CD14-positive monocyte (primary cell): ENCODE measurements at regions not wholly inside any gene's neighbourhood (a gene's known extent, or its start where the extent isn't known, plus 50 kb on each side); places are given as distances from the start of the nearest gene placed in this dataset.
A peak's percentile ranks its signal among the peaks of the same experiment; 100 is the strongest.

ENCODE experiments used
- DNase-seq, 3 donors: peaks; one replicate each; pipeline ENCODE4 v3.0.0-alpha.2; 2011 to 2022
- H2AFZ ChIP-seq: 2 replicates; pipeline ENCODE4 v1.6.0; 2012; ENCODE audit warnings: mild to moderate bottlenecking, low read depth, low read length, inconsistent platforms; ENCODE audit not compliant: insufficient read depth, poor library complexity, severe bottlenecking
- H3K27ac ChIP-seq, 2 donors: 1 replicate in 1 of 2; 2 replicates in 1 of 2; pipeline ENCODE4 v1.5.1; 2012 to 2013; ENCODE audit warnings: low read length in 2 of 2, control low read depth in 1 of 2, inconsistent platforms in 1 of 2, low read depth in 1 of 2, mild to moderate bottlenecking in 1 of 2
- H3K27me3 ChIP-seq, 2 donors: one replicate each; pipeline versions ENCODE4 v1.6.0 to v1.6.1; 2011 to 2013; ENCODE audit warnings: low read length in 2 of 2; ENCODE audit not compliant: control insufficient read depth in 2 of 2, insufficient read depth in 2 of 2
- H3K36me3 ChIP-seq, 2 donors: replicated peaks in 1 of 2; 1 replicate in 1 of 2; 2 replicates in 1 of 2; pipeline versions ENCODE4 v1.5.1 to v1.6.1; 2012 to 2013; ENCODE audit warnings: low read length in 2 of 2, control low read depth in 1 of 2, inconsistent platforms in 1 of 2, mild to moderate bottlenecking in 1 of 2; ENCODE audit not compliant: insufficient read depth in 2 of 2, control insufficient read depth in 1 of 2
- H3K4me1 ChIP-seq, 2 donors: 1 replicate in 1 of 2; 2 replicates in 1 of 2; pipeline versions ENCODE4 v1.5.1 to v1.6.1; 2012 to 2013; ENCODE audit warnings: low read length in 2 of 2, control low read depth in 1 of 2, inconsistent platforms in 1 of 2, mild to moderate bottlenecking in 1 of 2, moderate library complexity in 1 of 2; ENCODE audit not compliant: insufficient read depth in 2 of 2, control insufficient read depth in 1 of 2
- H3K4me2 ChIP-seq: replicated peaks from 2 replicates; pipeline ENCODE3; 2012; ENCODE audit warnings: low read length, moderate library complexity, mild to moderate bottlenecking; ENCODE audit not compliant: poor library complexity, severe bottlenecking; ENCODE audit errors: extremely low read depth
- H3K4me3 ChIP-seq, 3 experiments: fragments of 200-600 bp in 1 of 3; sonication (generic) in 1 of 3; replicated peaks in 1 of 3; 1 replicate in 2 of 3; 2 replicates in 1 of 3; pipeline ENCODE4 v1.5.1; 2011 to 2013; ENCODE audit warnings: low read length in 3 of 3, mild to moderate bottlenecking in 3 of 3, control low read depth in 2 of 3, low read depth in 2 of 3, inconsistent platforms in 1 of 3, moderate library complexity in 1 of 3
- H3K79me2 ChIP-seq: 2 replicates; pipeline ENCODE4 v1.6.0; 2012; ENCODE audit warnings: mild to moderate bottlenecking, control low read depth, inconsistent platforms, low read length, moderate library complexity; ENCODE audit not compliant: insufficient read depth
- H3K9ac ChIP-seq: 2 replicates; pipeline ENCODE4 v1.6.0; 2017; ENCODE audit warnings: low read length, mild to moderate bottlenecking; ENCODE audit not compliant: insufficient read depth, poor library complexity, severe bottlenecking
- H3K9me3 ChIP-seq, 2 donors: replicated peaks in 1 of 2; 1 replicate in 1 of 2; 2 replicates in 1 of 2; pipeline versions ENCODE4 v1.5.1 to v1.6.1; 2012 to 2013; ENCODE audit warnings: low read length in 2 of 2, control low read depth in 1 of 2; ENCODE audit not compliant: control insufficient read depth in 1 of 2, insufficient read depth in 1 of 2
- H4K20me1 ChIP-seq: 2 replicates; pipeline ENCODE4 v1.6.0; 2012; ENCODE audit warnings: mild to moderate bottlenecking, low read length, control low read depth, moderate library complexity; ENCODE audit not compliant: insufficient read depth
- H3K27ac Mint-ChIP-seq, 7 donors: one replicate each; pipeline ENCODE4 v1.8.0; 2020; ENCODE audit warnings: mild to moderate bottlenecking in 7 of 7, mixed read lengths in 7 of 7, moderate library complexity in 6 of 7, inconsistent platforms in 2 of 7
- H3K27me3 Mint-ChIP-seq, 3 donors: one replicate each; pipeline ENCODE4 v1.8.0; 2021 to 2022; ENCODE audit warnings: low read depth in 3 of 3, mild to moderate bottlenecking in 3 of 3, mixed read lengths in 3 of 3, moderate library complexity in 3 of 3, inconsistent platforms in 1 of 3
- H3K36me3 Mint-ChIP-seq, 2 donors: one replicate each; pipeline ENCODE4 v1.8.0; 2020; ENCODE audit warnings: mixed read lengths in 2 of 2, inconsistent platforms in 1 of 2, mild to moderate bottlenecking in 1 of 2
- H3K4me1 Mint-ChIP-seq: one replicate; pipeline ENCODE4 v1.8.0; 2020; ENCODE audit warnings: mild to moderate bottlenecking, mixed read lengths
- H3K4me3 Mint-ChIP-seq, 2 donors: one replicate each; pipeline ENCODE4 v1.8.0; 2020; ENCODE audit warnings: mild to moderate bottlenecking in 2 of 2, mixed read lengths in 2 of 2, moderate library complexity in 1 of 2
- H3K9me3 Mint-ChIP-seq, 7 donors: one replicate each; pipeline ENCODE4 v1.8.0; 2020 to 2022; ENCODE audit warnings: mixed read lengths in 7 of 7, mild to moderate bottlenecking in 6 of 7, moderate library complexity in 6 of 7, inconsistent platforms in 2 of 7
- WGBS: methylation state at CpG from one replicate; pipeline ENCODE4 v1.1.5; 2013; ENCODE audit warnings: missing lambda C conversion rate; ENCODE audit not compliant: insufficient coverage; 5-methylcytosine and 5-hydroxymethylcytosine counted together
- intact Hi-C, 2 donors: fragments of 100-400 bp; cut with micrococcal nuclease; formaldehyde crosslinking; loops; one replicate each; pipeline versions ENCODE4 v1.15.0 to v1.15.1; 2023
- TF ChIP-seq, protein P1 (sequence below): fragments of 200-600 bp; IDR thresholded peaks from one replicate; pipeline ENCODE4 v1.8.0; 2022; ENCODE audit warnings: antibody characterized with exemption, mild to moderate bottlenecking

DNA sequence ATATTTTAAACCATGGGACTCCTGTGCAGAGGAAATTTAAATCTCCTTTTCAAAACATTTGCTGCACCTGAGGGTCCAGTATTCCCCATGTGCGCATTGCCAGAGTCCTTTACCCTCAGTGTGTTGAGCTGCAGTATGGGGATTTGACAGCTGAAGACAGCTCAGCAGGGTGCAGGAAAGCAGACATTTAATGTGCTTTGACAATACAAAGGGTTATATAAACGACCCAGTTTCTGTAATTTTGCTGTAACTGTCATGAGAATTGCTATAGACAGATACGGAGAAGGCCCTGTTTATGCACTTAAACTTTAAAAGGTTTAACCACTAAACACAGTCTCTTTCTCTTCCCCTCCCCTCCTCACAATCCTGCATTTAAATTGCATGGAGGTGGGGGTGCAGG, 393.4 kb downstream of the MID1IP1 start:
- H3K9me3 Mint-ChIP-seq: peaks cover 0 to 2% (median 0%) of the 10 kb centered on the region in 7 donors
- no peaks in the 10 kb centered on the region for H3K36me3 Mint-ChIP-seq
- H3K27me3 ChIP-seq: peaks cover 0 to 3% of the 10 kb centered on the region in 2 donors
- TF ChIP-seq, protein P1, sequence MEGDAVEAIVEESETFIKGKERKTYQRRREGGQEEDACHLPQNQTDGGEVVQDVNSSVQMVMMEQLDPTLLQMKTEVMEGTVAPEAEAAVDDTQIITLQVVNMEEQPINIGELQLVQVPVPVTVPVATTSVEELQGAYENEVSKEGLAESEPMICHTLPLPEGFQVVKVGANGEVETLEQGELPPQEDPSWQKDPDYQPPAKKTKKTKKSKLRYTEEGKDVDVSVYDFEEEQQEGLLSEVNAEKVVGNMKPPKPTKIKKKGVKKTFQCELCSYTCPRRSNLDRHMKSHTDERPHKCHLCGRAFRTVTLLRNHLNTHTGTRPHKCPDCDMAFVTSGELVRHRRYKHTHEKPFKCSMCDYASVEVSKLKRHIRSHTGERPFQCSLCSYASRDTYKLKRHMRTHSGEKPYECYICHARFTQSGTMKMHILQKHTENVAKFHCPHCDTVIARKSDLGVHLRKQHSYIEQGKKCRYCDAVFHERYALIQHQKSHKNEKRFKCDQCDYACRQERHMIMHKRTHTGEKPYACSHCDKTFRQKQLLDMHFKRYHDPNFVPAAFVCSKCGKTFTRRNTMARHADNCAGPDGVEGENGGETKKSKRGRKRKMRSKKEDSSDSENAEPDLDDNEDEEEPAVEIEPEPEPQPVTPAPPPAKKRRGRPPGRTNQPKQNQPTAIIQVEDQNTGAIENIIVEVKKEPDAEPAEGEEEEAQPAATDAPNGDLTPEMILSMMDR: no peak
- H3K4me1 Mint-ChIP-seq: peaks cover 13% of the 10 kb centered on the region
- no peak overlapping the region for H3K4me3 ChIP-seq
- H3K9me3 ChIP-seq: no peaks in the 10 kb centered on the region
- no peak overlapping the region for H2AFZ ChIP-seq
- H3K4me1 ChIP-seq: peaks cover 8 to 12% of the 10 kb centered on the region in 2 donors
- no peaks in the 10 kb centered on the region for H4K20me1 ChIP-seq
- no peak overlapping the region for H3K4me2 ChIP-seq
- H3K4me3 Mint-ChIP-seq: no peak overlapping the region
- H3K9ac ChIP-seq: no peak overlapping the region
- H3K27me3 Mint-ChIP-seq: peaks cover 2 to 17% (median 2%) of the 10 kb centered on the region in 3 donors
- no peaks in the 10 kb centered on the region for H3K36me3 ChIP-seq
- no peak overlapping the region for H3K27ac Mint-ChIP-seq
- no peaks in the 10 kb centered on the region for H3K79me2 ChIP-seq
- no peak for DNase-seq
- no CpG with 5 or more reads among the region's 3 CpGs for WGBS
- H3K27ac ChIP-seq: no peak overlapping the region
- intact Hi-C loops: no loop called here

DNA sequence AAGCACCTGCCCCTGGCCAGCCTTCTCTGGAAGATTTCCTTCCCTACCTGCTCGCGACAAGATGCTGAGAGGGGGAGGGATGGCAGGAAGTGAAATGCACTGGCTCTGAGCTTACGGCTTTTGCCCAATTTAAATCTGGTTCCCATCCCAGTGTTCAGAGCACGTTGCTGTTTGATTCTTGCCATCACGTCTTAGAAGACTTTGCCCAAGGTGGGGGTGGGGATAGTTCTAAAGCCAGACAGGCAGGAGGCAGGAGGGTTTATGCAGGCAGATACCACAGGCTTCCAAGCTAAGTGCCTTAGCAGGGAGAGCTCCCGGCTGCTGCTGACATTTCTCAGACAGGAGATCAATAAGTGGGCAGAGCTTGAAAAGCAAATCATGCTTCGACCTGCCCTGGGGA, 393.9 kb downstream of the MID1IP1 start:
- H2AFZ ChIP-seq: no peak overlapping the region
- H3K4me3 Mint-ChIP-seq: no peak overlapping the region
- intact Hi-C loops: no loop called here

More for the DNA sequence above, 393.9 kb downstream of the MID1IP1 start:
- Mint-ChIP-seq H3K36me3 (no peaks in the 10 kb centered on the region), H3K27me3 (peaks cover 2 to 17% (median 2%) of the 10 kb centered on the region in 3 donors), H3K4me1 (peaks cover 13% of the 10 kb centered on the region), H3K9me3 (peaks cover 0 to 2% (median 0%) of the 10 kb centered on the region in 7 donors), H3K27ac (peak overlapping the region in 2 of 7 donors; percentile 37 to 67)
- no peaks in the 10 kb centered on the region for H3K79me2 ChIP-seq
- H3K27me3 ChIP-seq: peaks cover 0 to 3% of the 10 kb centered on the region in 2 donors
- H3K9me3 ChIP-seq: no peaks in the 10 kb centered on the region
- TF ChIP-seq, protein P1: no peak
- H4K20me1 ChIP-seq: no peaks in the 10 kb centered on the region
- DNase-seq: no peak
- H3K4me3 ChIP-seq: no peak overlapping the region
- no peaks in the 10 kb centered on the region for H3K36me3 ChIP-seq
- no peak overlapping the region for H3K9ac ChIP-seq
- 83% methylated on average over 2 of the region's 7 CpGs for WGBS
- no peak overlapping the region for H3K4me2 ChIP-seq
- H3K27ac ChIP-seq: no peak overlapping the region
- H3K4me1 ChIP-seq: peaks cover 8 to 12% of the 10 kb centered on the region in 2 donors
